ENCODE measurements at regions not wholly inside any gene's neighbourhood (a gene's known extent, or its start where the extent isn't known, plus 50 kb on each side); places are given as distances from the start of the nearest gene placed in this dataset.

GRCh38 chr2:65500310-65501040 lies 68.1 kb upstream of the SPRED2 start:
- Histone ChIP-seq H3K79me2 (ENCODE audit: insufficient read depth, low read length) (no peaks in the 10 kb centered on the region), H4K20me1 (ENCODE audit: insufficient read depth, low read length, poor library complexity, severe bottlenecking) (no peaks in the 10 kb centered on the region), H2AFZ (ENCODE audit: low read length) (no peak overlapping the region), H3K9me3 (ENCODE audit: insufficient read depth, low read depth, low read length) (no peaks in the 10 kb centered on the region), H3K9me2 (replicated peaks; ENCODE audit: low read depth, low read length) (0 out of 2 replicates have a peak, but pooled peaks cover under 1% of the 10 kb centered on the region), H3K4me3 (ENCODE audit: low read length, poor library complexity, severe bottlenecking) (no peak overlapping the region), H3K4me2 (ENCODE audit: low read depth, low read length, poor library complexity, severe bottlenecking) (no peak overlapping the region), H3F3A (ENCODE audit: low read depth) (no peaks in the 10 kb centered on the region), H3K27me3 (ENCODE audit: insufficient read depth, low read length, poor library complexity, severe bottlenecking) (no peaks in the 10 kb centered on the region), H3K36me3 (ENCODE audit: insufficient read depth, low read length) (no peaks in the 10 kb centered on the region), H3K4me1 (ENCODE audit: insufficient read depth, low read length, poor library complexity, severe bottlenecking) (no peaks in the 10 kb centered on the region), H3K9ac (ENCODE audit: low read depth, low read length, poor library complexity, severe bottlenecking) (no peak overlapping the region)
- TF ChIP-seq, protein P1, sequence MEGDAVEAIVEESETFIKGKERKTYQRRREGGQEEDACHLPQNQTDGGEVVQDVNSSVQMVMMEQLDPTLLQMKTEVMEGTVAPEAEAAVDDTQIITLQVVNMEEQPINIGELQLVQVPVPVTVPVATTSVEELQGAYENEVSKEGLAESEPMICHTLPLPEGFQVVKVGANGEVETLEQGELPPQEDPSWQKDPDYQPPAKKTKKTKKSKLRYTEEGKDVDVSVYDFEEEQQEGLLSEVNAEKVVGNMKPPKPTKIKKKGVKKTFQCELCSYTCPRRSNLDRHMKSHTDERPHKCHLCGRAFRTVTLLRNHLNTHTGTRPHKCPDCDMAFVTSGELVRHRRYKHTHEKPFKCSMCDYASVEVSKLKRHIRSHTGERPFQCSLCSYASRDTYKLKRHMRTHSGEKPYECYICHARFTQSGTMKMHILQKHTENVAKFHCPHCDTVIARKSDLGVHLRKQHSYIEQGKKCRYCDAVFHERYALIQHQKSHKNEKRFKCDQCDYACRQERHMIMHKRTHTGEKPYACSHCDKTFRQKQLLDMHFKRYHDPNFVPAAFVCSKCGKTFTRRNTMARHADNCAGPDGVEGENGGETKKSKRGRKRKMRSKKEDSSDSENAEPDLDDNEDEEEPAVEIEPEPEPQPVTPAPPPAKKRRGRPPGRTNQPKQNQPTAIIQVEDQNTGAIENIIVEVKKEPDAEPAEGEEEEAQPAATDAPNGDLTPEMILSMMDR (conservative IDR thresholded peaks at IDR 0.05; ENCODE audit: low read length): no peak
- TF ChIP-seq EZH2phosphoT487 (IDR thresholded peaks at IDR 0.05; ENCODE audit: borderline replicate concordance): no peak

DNA sequence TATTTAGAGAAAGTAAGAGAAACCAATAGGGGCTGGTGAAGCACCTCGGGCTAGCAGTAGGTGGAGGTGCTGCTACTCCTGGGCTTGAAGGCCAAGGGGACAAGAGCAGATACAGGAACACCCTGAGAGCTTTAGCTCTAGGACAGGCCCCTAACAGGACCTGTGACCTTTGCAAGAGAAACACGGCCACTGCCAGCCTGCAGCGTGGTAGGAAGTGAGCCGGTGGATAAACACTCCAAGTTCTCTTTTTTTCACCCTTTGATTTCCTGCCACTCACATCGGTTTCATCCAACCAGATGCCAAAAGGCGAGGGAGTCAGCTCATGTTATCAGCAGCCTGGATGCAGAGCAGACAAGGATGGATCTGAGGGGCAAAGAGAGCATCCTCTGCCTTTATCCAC lies 66.8 kb upstream of the SPRED2 start:
- Histone ChIP-seq H3K4me2 (ENCODE audit: low read depth, low read length, poor library complexity, severe bottlenecking) (no peak overlapping the region), H3K9me2 (replicated peaks; ENCODE audit: low read depth, low read length) (0 out of 2 replicates have a peak, but pooled peaks cover 5% of the 10 kb centered on the region), H3K9ac (ENCODE audit: low read depth, low read length, poor library complexity, severe bottlenecking) (no peak overlapping the region)

DNA sequence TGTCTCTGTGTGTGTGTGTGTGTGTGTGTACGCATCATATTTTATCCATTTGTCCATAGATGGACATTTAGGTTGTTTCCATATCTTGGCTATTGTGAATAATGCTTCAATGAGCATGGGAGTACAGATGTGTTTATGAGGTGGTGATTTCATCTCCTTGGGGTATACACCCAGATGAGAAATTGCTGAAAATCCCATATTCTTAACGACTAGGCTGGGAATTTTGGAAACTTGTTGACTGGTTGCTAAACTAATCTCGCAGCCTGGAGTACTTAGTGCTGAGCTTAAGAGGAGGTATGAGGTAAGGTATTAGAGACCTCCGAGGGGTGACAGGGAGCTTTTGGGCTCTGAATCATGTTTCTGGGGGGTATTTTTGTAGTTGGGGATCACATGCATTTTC lies 66.0 kb upstream of the SPRED2 start:
- Histone ChIP-seq H3K9me2 (replicated peaks; ENCODE audit: low read depth, low read length) (0 out of 2 replicates have a peak, but pooled peaks cover 5% of the 10 kb centered on the region), H3K27me3 (ENCODE audit: insufficient read depth, low read length, poor library complexity, severe bottlenecking) (no peaks in the 10 kb centered on the region), H3K79me2 (ENCODE audit: insufficient read depth, low read length) (no peaks in the 10 kb centered on the region), H3F3A (ENCODE audit: low read depth) (no peaks in the 10 kb centered on the region), H3K4me3 (ENCODE audit: low read length, poor library complexity, severe bottlenecking) (no peak overlapping the region), H2AFZ (ENCODE audit: low read length) (no peak overlapping the region), H3K9ac (ENCODE audit: low read depth, low read length, poor library complexity, severe bottlenecking) (no peak overlapping the region), H3K4me1 (ENCODE audit: insufficient read depth, low read length, poor library complexity, severe bottlenecking) (no peaks in the 10 kb centered on the region), H3K36me3 (ENCODE audit: insufficient read depth, low read length) (no peaks in the 10 kb centered on the region), H4K20me1 (ENCODE audit: insufficient read depth, low read length, poor library complexity, severe bottlenecking) (no peaks in the 10 kb centered on the region), H3K9me3 (ENCODE audit: insufficient read depth, low read depth, low read length) (no peaks in the 10 kb centered on the region), H3K4me2 (ENCODE audit: low read depth, low read length, poor library complexity, severe bottlenecking) (no peak overlapping the region)
- TF ChIP-seq EZH2phosphoT487 (IDR thresholded peaks at IDR 0.05; ENCODE audit: borderline replicate concordance): no peak
- TF ChIP-seq, protein P1 (conservative IDR thresholded peaks at IDR 0.05; ENCODE audit: low read length): no peak

More for the DNA sequence above, 66.8 kb upstream of the SPRED2 start:
- H3K9me3 ChIP-seq (ENCODE audit: insufficient read depth, low read depth, low read length): no peaks in the 10 kb centered on the region
- H3K36me3 ChIP-seq (ENCODE audit: insufficient read depth, low read length): no peaks in the 10 kb centered on the region
- TF ChIP-seq EZH2phosphoT487 (IDR thresholded peaks at IDR 0.05; ENCODE audit: borderline replicate concordance): no peak
- TF ChIP-seq, protein P1 (conservative IDR thresholded peaks at IDR 0.05; ENCODE audit: low read length): no peak
- no peaks in the 10 kb centered on the region for H4K20me1 ChIP-seq (ENCODE audit: insufficient read depth, low read length, poor library complexity, severe bottlenecking)
- H2AFZ ChIP-seq (ENCODE audit: low read length): no peak overlapping the region
- H3K4me1 ChIP-seq (ENCODE audit: insufficient read depth, low read length, poor library complexity, severe bottlenecking): no peaks in the 10 kb centered on the region
- H3F3A ChIP-seq (ENCODE audit: low read depth): no peaks in the 10 kb centered on the region
- H3K4me3 ChIP-seq (ENCODE audit: low read length, poor library complexity, severe bottlenecking): no peak overlapping the region
- no peaks in the 10 kb centered on the region for H3K27me3 ChIP-seq (ENCODE audit: insufficient read depth, low read length, poor library complexity, severe bottlenecking)
- H3K79me2 ChIP-seq (ENCODE audit: insufficient read depth, low read length): no peaks in the 10 kb centered on the region

Data from Loucy (cell line).